Activated naive CD8-positive, alpha-beta T cell (primary cell): ENCODE measurements at regions not wholly inside any gene's neighbourhood (a gene's known extent, or its start where the extent isn't known, plus 50 kb on each side); places are given as distances from the start of the nearest gene placed in this dataset.
"Not testable (repeated sequence)": the region's sequence is repeated elsewhere in the genome, so short reads cannot be mapped to it uniquely, and the experiment has no call there.

Source experiments
- H3K27ac Mint-ChIP-seq: one replicate; pipeline ENCODE4 v1.8.0; 2021; ENCODE audit warnings: mixed read lengths
- H3K27me3 Mint-ChIP-seq: one replicate; pipeline ENCODE4 v1.8.0; 2021; ENCODE audit warnings: mixed read lengths
- H3K36me3 Mint-ChIP-seq: one replicate; pipeline ENCODE4 v1.8.0; 2021; ENCODE audit warnings: mixed read lengths
- H3K4me1 Mint-ChIP-seq: one replicate; pipeline ENCODE4 v1.8.0; 2021; ENCODE audit warnings: low read depth, mixed read lengths
- H3K4me3 Mint-ChIP-seq: one replicate; pipeline ENCODE4 v1.8.0; 2021; ENCODE audit warnings: mild to moderate bottlenecking, mixed read lengths
- H3K9me3 Mint-ChIP-seq: one replicate; pipeline ENCODE4 v1.8.0; 2021; ENCODE audit warnings: low read depth, mixed read lengths

DNA sequence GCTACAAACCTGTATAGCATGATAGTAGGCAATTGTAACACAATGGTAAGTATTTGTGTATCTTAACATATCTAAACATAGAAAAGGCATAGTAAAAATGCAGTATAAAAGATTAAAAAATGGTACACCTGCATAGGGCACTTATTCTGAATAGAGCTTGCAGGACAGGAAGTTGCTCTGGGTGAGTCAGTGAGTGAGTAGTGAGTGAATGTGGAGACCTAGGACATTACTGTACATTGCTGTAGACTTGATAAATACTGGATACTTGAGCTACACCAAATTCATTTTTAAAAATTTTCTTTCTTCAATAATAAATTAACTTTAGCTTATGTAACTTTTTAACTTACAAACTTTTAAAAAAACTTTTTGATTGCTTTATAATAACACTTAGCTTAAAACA, 68.2 kb upstream of the MAML3 start:
- Mint-ChIP-seq H3K4me3 (no peak overlapping the region), H3K27ac (no peak overlapping the region), H3K9me3 (no peaks in the 10 kb centered on the region), H3K27me3 (no peaks in the 10 kb centered on the region), H3K36me3 (no peaks in the 10 kb centered on the region), H3K4me1 (no peaks in the 10 kb centered on the region)

DNA sequence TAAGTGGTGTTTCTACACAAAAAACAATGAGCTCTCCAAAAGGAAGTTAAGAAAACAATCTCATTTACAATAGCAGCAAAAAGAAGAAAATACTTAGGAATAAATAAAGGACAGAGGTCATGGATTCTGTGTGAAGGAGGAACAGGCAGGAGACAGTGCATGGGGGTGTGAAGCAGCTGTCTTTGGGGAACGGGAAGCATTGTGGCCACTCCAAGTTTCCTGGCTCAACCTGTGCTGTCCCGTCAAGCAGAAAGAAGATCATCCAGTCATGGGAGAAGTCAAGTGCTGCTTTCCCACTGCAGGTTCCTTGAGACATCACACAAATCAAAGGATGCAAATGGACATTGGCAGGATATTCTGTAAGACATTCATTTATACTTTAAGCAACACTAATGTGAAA, 66.1 kb upstream of the MAML3 start:
- H3K27ac Mint-ChIP-seq, result no peak overlapping the region
- H3K4me3 Mint-ChIP-seq, result no peak overlapping the region
- H3K36me3 Mint-ChIP-seq, result no peaks in the 10 kb centered on the region
- H3K9me3 Mint-ChIP-seq, result no peaks in the 10 kb centered on the region
- no peaks in the 10 kb centered on the region for H3K4me1 Mint-ChIP-seq
- H3K27me3 Mint-ChIP-seq, result no peaks in the 10 kb centered on the region

DNA sequence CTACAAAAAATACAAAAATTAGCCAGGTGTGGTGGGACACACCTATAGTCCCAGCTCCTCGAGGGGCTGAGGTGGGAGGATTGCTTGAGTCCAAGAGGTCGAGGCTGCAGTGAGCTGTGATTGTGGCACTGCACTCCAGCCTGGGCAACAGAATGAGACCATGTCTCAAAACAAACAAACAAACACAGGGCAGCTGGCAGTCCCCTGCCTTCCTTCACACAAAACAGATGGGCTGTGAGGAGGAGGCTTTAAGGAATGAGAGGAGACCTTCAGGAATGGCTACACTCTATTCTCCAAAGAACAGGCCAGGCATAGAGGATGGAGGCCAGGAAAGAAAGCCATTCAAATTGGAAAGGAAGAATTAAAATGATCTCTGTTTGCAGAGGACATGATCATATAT, 65.6 kb upstream of the MAML3 start:
- Mint-ChIP-seq H3K4me1 (no peaks in the 10 kb centered on the region), H3K36me3 (no peaks in the 10 kb centered on the region), H3K27ac (no peak overlapping the region), H3K9me3 (no peaks in the 10 kb centered on the region), H3K4me3 (no peak overlapping the region), H3K27me3 (no peaks in the 10 kb centered on the region)

DNA sequence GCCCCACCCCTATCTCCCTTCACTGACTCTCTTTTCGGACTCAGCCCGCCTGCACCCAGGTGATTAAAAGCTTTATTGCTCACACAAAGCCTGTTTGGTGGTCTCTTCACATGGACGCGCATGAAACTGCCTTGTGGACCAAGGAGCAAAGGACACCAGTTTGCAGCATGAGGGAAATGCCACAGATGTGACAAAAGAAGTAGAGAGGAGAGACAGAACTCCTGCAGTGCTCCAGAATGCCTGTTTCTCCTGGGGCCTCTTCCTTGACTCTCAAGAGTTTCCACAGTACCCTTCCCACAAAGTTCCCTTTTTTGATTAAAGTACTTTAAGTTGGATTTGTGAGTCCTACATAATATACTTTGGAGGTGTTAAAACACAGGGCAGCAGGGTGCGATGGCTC, 65.1 kb upstream of the MAML3 start:
- H3K27me3 Mint-ChIP-seq, result not testable (repeated sequence)

DNA sequence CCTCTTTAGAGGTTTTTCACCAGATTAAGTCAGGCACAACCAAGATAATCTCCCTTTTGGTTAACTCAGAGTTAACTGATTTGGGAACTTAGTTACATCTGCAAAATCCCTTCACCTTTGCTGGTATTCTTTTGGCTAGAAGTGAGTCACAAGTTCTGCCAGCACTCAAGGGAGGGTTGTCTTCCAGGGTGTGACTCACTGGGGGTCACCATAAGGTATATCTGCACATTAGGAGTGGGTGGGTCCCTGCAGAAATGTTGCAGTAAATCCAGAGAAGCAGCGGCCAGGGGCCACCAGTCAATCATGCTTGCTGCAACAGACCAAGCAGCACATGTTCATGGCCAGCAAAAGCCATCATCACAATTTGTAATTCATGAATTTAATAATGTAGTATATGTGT, 59.8 kb upstream of the MAML3 start:
- Mint-ChIP-seq H3K27me3 (no peaks in the 10 kb centered on the region), H3K9me3 (no peaks in the 10 kb centered on the region), H3K27ac (no peak overlapping the region), H3K36me3 (no peaks in the 10 kb centered on the region), H3K4me3 (no peak overlapping the region), H3K4me1 (no peaks in the 10 kb centered on the region)

More for the DNA sequence above, 65.1 kb upstream of the MAML3 start:
- not testable (repeated sequence) for H3K27ac Mint-ChIP-seq, H3K36me3 Mint-ChIP-seq, H3K4me3 Mint-ChIP-seq, H3K4me1 Mint-ChIP-seq, H3K9me3 Mint-ChIP-seq

DNA sequence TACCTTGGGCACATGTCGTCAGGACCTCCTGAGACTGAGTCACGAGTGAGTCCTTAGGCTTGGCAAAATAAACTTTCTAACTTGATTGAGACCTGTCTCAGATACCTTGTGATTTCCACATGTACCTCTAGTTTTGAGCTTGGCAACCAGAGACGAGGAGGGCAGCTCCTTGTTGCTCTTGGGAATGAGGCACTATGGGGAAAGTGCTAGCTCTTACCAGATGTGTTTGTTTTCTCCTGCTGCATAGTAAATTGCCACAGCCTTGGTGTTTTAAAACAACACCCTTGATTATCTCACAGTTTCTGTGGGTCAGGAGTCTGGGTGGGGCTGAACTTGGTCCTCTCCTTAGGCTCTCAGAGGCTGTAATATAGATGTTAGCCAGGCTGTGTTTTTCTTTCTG, 59.1 kb upstream of the MAML3 start:
- H3K4me3 Mint-ChIP-seq, result no peak overlapping the region
- H3K27me3 Mint-ChIP-seq, result no peaks in the 10 kb centered on the region
- no peaks in the 10 kb centered on the region for H3K9me3 Mint-ChIP-seq
- H3K4me1 Mint-ChIP-seq, result no peaks in the 10 kb centered on the region
- no peaks in the 10 kb centered on the region for H3K36me3 Mint-ChIP-seq
- H3K27ac Mint-ChIP-seq, result no peak overlapping the region

DNA sequence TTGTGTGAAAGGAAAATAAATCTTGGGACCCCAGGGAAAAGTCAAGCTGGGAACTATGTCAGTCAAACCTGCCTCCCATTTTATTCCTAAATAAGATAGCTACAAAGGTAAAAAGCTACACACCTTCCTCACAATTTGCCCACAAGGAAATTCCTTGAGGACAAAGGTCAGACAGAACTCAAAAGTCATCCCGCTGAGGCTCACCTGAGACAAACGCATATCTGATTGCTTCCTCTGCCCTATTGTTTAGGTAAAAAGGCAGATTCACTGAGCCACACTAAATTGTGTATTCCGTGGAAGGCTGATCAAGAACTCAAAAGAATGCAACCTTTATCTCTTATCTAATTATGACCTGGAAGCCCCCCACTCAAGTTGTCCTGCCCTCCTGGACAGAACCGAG, 58.7 kb upstream of the MAML3 start:
- no peaks in the 10 kb centered on the region for H3K4me1 Mint-ChIP-seq
- no peak overlapping the region for H3K27ac Mint-ChIP-seq
- H3K9me3 Mint-ChIP-seq, result no peaks in the 10 kb centered on the region
- H3K4me3 Mint-ChIP-seq, result no peak overlapping the region
- no peaks in the 10 kb centered on the region for H3K36me3 Mint-ChIP-seq
- no peaks in the 10 kb centered on the region for H3K27me3 Mint-ChIP-seq

DNA sequence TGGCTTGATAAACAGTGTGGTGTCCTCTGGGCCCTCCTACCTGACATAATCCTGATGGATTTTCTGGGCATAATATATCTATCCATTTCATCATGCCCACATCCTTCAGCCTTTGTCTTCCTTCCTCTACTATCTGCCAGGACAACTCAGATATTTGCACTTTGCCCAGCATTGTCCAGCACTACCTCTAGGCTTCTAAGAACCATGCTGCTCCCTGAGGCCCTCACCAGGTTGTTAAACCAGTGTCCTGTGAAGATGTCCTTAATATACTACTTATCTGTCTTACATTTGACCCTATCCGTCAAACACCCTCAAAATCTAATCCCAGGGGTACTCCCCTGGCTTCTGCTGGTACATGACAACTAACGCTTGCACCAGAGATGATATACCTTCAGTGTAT, 58.2 kb upstream of the MAML3 start:
- no peak overlapping the region for H3K27ac Mint-ChIP-seq
- no peaks in the 10 kb centered on the region for H3K9me3 Mint-ChIP-seq
- no peak overlapping the region for H3K4me3 Mint-ChIP-seq
- no peaks in the 10 kb centered on the region for H3K27me3 Mint-ChIP-seq
- H3K4me1 Mint-ChIP-seq, result no peaks in the 10 kb centered on the region
- no peaks in the 10 kb centered on the region for H3K36me3 Mint-ChIP-seq

DNA sequence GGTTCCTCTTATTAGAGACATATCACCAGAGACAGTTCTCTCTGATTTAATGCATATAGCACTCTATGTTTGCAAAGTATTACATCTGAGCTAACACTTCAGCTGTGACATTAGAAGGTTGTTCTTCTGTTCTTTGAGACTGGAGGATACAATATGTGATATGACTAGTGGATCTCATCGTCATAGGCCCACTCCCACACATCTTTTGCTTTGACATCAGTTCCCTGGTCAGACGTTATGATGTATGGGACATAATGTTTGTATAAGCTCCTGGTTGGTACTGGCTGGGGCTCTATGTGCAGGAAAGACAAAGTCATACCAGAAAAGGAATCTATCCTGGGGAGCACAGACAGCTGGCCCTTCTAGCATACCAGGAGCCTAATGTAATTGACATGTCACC, 57.7 kb upstream of the MAML3 start:
- Mint-ChIP-seq H3K27ac (no peak overlapping the region), H3K4me3 (no peak overlapping the region), H3K36me3 (no peaks in the 10 kb centered on the region), H3K9me3 (no peaks in the 10 kb centered on the region), H3K27me3 (no peaks in the 10 kb centered on the region), H3K4me1 (no peaks in the 10 kb centered on the region)

DNA sequence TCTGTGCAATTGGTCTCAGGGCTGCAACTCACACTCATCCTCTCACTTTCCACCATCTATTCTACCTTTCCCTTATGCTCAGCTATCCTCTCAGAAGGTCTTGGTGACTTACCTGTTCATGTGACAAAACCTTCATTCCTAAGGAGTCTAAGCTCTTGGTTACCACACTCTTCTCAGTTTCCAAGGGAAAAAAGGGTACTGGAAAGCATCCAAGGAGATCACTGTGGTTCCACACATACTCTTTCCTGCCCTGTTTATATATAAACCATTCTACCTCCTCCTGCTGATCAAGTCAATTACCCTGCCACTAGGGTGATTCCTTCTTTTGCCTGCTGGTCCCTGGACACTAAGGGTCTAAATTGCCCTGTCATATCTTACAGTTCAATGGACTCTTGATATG, 57.2 kb upstream of the MAML3 start:
- no peak overlapping the region for H3K27ac Mint-ChIP-seq
- no peaks in the 10 kb centered on the region for H3K27me3 Mint-ChIP-seq
- H3K9me3 Mint-ChIP-seq, result no peaks in the 10 kb centered on the region
- H3K36me3 Mint-ChIP-seq, result no peaks in the 10 kb centered on the region
- no peaks in the 10 kb centered on the region for H3K4me1 Mint-ChIP-seq
- H3K4me3 Mint-ChIP-seq, result no peak overlapping the region

DNA sequence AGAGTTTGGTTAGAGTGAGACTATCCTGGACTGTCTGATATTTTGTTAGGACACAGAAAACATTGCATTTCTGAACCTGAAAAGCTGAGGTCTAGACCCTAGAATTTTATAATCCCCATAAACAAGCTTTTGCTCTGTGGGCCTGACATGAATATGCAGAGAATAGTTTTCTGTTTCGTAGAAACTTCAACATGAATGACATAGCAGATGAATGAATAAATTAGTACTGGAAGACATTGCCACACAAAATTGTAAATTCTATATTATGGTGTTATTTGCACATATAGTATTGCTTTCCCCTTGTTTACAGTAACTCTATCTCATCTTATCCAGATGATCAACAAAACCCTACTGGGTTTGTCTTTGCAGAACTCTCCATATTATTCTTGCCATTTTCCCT, 54.9 kb upstream of the MAML3 start:
- Mint-ChIP-seq H3K27me3 (no peaks in the 10 kb centered on the region), H3K27ac (no peak overlapping the region), H3K9me3 (no peaks in the 10 kb centered on the region), H3K4me3 (no peak overlapping the region), H3K4me1 (no peaks in the 10 kb centered on the region), H3K36me3 (no peaks in the 10 kb centered on the region)
